Psoas muscle (tissue), 7 donors: ENCODE measurements at regions not wholly inside any gene's neighbourhood (a gene's known extent, or its start where the extent isn't known, plus 50 kb on each side); places are given as distances from the start of the nearest gene placed in this dataset.

ENCODE experiments used
- ATAC-seq, 4 donors: fragments of 200-7000 bp; cut with Tn5 transposase; one replicate each; pipeline ENCODE4 v1.9.1; 2020; ENCODE audit warnings: moderate library complexity in 3 of 4, mild to moderate bottlenecking in 2 of 4
- DNase-seq, 2 donors: peaks; one replicate each; pipeline ENCODE4 v3.0.0-alpha.2; 2020
- H3K27ac ChIP-seq: fragments of 200-600 bp; one replicate; pipeline ENCODE4 v1.8.0; 2022
- H3K27me3 ChIP-seq, 3 donors: fragments of 200-600 bp in 1 of 3; one replicate each; pipeline versions ENCODE4 v1.6.1 to v1.8.0; 2013 to 2022; ENCODE audit warnings: low read length in 2 of 3, mild to moderate bottlenecking in 2 of 3, moderate library complexity in 1 of 3; ENCODE audit not compliant: insufficient read depth in 3 of 3
- H3K36me3 ChIP-seq, 2 donors: fragments of 200-600 bp in 1 of 2; one replicate each; pipeline versions ENCODE4 v1.6.1 to v1.8.0; 2013 to 2022; ENCODE audit warnings: low read depth in 1 of 2, mild to moderate bottlenecking in 1 of 2, moderate library complexity in 1 of 2; ENCODE audit not compliant: insufficient read depth in 1 of 2
- H3K4me1 ChIP-seq: fragments of 200-600 bp; one replicate; pipeline ENCODE4 v1.8.0; 2022
- H3K4me3 ChIP-seq: fragments of 200-600 bp; one replicate; pipeline ENCODE4 v1.8.0; 2022; ENCODE audit warnings: mild to moderate bottlenecking
- H3K9me3 ChIP-seq: fragments of 200-600 bp; one replicate; pipeline ENCODE4 v1.8.0; 2022
- WGBS, 3 donors: extraction: QIAGEN DNeasy Blood & Tissue Kit; methylation state at CpG; one replicate each; pipeline versions ENCODE4 v1.1.6 to v1.1.7; 2013; 5-methylcytosine and 5-hydroxymethylcytosine counted together
- intact Hi-C, 2 donors: fragments of 100-400 bp; cut with DNase I; formaldehyde crosslinking; loops; one replicate each; pipeline versions ENCODE4 v1.11.0 to v1.14.2; 2022
- TF ChIP-seq, protein P1 (sequence below): fragments of 200-600 bp; IDR thresholded peaks from one replicate; pipeline ENCODE4 v1.8.0; 2022; ENCODE audit warnings: antibody characterized with exemption
- donor health status: healthy with polysubstance abuse.
- donor health status: DM: no; HTN: no; CAD: no; lungs with moderate emphysema.
- donor health status: Bipolar disorder and iron deficiency.
- donor health status: healthy.
- donor health status: DM: yes; HTN: yes; CAD: no.
- donor health status: DM: no; HTN: no; CAD: no.
- donor health status: DM: yes; HTN: yes; CAD: no.

DNA sequence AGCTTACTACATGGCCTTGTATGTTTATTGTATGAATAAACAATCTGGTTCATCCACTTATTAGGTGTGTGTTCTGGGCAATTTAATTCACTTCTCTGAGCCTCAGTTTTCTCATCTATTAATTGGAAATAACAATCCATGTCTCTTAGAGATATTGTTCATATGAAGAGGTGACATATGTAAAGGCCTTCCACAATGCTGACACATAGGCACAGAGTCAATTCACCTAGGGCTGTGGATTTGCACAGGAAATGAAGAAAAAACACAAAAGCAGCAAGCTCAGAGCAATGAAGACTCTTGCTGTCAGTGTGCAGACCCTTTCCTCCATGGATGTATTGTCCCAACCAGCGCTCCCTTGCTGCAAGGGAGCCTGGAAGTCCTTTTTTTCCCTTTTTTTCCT is 195.2 kb upstream of the CAMK1G start:
- no peaks in the 10 kb centered on the region for H3K36me3 ChIP-seq
- intact Hi-C loops: no loop called here
- DNase-seq (no peak), ATAC-seq (no peak)
- TF ChIP-seq, protein P1, sequence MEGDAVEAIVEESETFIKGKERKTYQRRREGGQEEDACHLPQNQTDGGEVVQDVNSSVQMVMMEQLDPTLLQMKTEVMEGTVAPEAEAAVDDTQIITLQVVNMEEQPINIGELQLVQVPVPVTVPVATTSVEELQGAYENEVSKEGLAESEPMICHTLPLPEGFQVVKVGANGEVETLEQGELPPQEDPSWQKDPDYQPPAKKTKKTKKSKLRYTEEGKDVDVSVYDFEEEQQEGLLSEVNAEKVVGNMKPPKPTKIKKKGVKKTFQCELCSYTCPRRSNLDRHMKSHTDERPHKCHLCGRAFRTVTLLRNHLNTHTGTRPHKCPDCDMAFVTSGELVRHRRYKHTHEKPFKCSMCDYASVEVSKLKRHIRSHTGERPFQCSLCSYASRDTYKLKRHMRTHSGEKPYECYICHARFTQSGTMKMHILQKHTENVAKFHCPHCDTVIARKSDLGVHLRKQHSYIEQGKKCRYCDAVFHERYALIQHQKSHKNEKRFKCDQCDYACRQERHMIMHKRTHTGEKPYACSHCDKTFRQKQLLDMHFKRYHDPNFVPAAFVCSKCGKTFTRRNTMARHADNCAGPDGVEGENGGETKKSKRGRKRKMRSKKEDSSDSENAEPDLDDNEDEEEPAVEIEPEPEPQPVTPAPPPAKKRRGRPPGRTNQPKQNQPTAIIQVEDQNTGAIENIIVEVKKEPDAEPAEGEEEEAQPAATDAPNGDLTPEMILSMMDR: no peak
- WGBS, 3 donors: 94 to 100% (median 96%) methylated on average over 1 of the region's 1 CpG
- no peaks in the 10 kb centered on the region for H3K27me3 ChIP-seq
- no peak overlapping the region for H3K4me3 ChIP-seq
- no peaks in the 10 kb centered on the region for H3K9me3 ChIP-seq
- H3K27ac ChIP-seq: no peak overlapping the region
- no peaks in the 10 kb centered on the region for H3K4me1 ChIP-seq

DNA sequence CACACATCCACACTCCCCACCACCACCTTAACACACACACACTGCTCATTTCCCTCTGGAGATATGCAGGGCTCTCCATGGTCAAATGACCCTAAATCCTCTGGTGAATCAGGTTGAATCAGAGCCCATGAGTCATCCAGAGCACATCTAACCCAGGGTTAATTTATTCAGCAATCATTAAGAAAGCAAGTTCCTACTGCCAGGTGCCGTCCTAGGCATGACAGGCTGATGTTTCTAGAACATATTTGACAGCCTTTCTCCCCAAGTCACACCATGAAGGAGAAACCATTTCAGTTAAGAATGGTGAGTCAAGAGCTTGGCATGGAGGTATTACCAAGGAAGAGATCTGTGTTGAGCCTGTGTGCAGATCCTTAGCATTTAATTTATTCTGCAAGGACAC is 194.3 kb upstream of the CAMK1G start:
- H3K4me3 ChIP-seq: no peak overlapping the region
- H3K27ac ChIP-seq: no peak overlapping the region
- WGBS, 3 donors: 60 to 74% (median 73%) methylated on average over 1 of the region's 1 CpG
- H3K4me1 ChIP-seq: no peaks in the 10 kb centered on the region
- H3K9me3 ChIP-seq: no peaks in the 10 kb centered on the region
- H3K27me3 ChIP-seq: no peaks in the 10 kb centered on the region
- TF ChIP-seq, protein P1: no peak
- ATAC-seq: no peak
- no peak for DNase-seq
- no peaks in the 10 kb centered on the region for H3K36me3 ChIP-seq
- intact Hi-C loops: no loop called here

DNA sequence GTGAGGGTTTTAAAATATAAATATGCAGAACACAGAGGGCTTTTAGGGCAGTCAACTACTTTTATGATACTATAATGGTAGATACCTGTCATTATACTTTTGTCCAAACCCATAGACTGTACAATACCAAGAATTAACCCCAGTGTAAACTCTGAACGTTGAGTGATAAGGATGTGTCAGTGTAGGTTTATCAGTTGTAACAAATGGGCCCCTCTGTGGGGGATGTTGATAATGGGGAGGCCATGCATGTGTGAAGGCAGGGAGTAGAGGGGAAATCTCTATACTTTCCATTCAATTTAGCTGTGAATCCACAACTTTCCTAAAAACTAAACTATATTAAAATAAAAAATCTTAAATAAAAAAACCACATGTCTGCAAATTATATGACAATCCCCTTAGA is 193.5 kb upstream of the CAMK1G start:
- intact Hi-C loops: no loop called here

DNA sequence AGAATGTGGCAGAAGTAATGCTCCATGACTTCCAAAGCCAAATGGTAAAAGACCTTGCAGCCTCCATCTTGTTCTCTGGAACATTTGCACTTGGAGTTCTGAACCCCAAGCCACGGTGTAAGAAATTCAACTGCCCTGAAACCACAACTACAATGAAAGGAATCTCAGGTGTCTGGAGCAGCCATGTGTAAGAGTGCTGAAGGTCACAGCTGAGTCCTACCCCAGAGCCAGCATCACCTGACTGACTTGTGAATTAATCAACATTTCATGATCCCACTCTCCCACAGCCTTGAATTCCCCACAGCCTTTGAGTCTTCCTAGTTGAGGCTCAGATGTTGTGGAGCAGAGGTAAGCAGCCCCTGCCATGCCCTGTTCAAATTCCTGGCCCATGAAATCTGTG is 192.8 kb upstream of the CAMK1G start:
- Histone ChIP-seq H3K36me3 (no peaks in the 10 kb centered on the region), H3K27ac (no peak overlapping the region), H3K4me3 (no peak overlapping the region), H3K4me1 (no peaks in the 10 kb centered on the region), H3K9me3 (no peaks in the 10 kb centered on the region), H3K27me3 (no peaks in the 10 kb centered on the region)
- TF ChIP-seq, protein P1: no peak
- intact Hi-C loops: no loop called here
- no peak for DNase-seq
- ATAC-seq: no peak
- 77 to 88% (median 80%) methylated on average over 1 of the region's 1 CpG for WGBS, 3 donors

More for the DNA sequence above, 193.5 kb upstream of the CAMK1G start:
- Histone ChIP-seq H3K36me3 (no peaks in the 10 kb centered on the region), H3K4me3 (no peak overlapping the region), H3K4me1 (no peaks in the 10 kb centered on the region), H3K27ac (no peak overlapping the region), H3K27me3 (no peaks in the 10 kb centered on the region), H3K9me3 (no peaks in the 10 kb centered on the region)
- DNase-seq (no peak), ATAC-seq (no peak)
- 81 to 91% (median 84%) methylated on average over 1 of the region's 1 CpG for WGBS, 3 donors
- TF ChIP-seq, protein P1: no peak

DNA sequence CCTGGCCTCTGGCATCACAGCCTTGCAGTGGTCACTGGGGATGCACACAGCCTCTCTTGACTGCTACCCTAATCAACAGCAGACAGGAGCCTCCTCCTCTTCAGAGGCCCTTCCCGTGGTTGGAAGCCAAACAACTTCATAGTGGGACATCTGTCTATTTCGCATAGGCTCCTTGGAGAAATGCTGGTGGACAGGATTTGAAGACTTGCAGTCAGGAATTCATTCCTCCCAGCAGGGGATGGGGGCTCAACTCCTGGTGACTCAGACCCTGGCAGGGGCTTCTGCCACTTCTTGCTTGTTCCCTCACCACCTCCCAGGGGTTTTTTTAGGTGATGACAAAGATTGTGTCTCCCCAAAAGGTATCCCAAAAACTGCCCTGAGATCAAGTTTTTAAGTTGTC is 191.7 kb upstream of the CAMK1G start:
- DNase-seq (no peak), ATAC-seq (no peak)
- Histone ChIP-seq H3K27me3 (no peaks in the 10 kb centered on the region), H3K27ac (no peak overlapping the region), H3K4me1 (no peaks in the 10 kb centered on the region), H3K9me3 (no peaks in the 10 kb centered on the region), H3K4me3 (no peak overlapping the region), H3K36me3 (no peaks in the 10 kb centered on the region)
- intact Hi-C loops: no loop called here
- 50 to 53% (median 53%) methylated on average over 2 of the region's 2 CpGs for WGBS, 3 donors
- TF ChIP-seq, protein P1: no peak
